ENCODE measurements at regions not wholly inside any gene's neighbourhood (a gene's known extent, or its start where the extent isn't known, plus 50 kb on each side); places are given as distances from the start of the nearest gene placed in this dataset.

DNA sequence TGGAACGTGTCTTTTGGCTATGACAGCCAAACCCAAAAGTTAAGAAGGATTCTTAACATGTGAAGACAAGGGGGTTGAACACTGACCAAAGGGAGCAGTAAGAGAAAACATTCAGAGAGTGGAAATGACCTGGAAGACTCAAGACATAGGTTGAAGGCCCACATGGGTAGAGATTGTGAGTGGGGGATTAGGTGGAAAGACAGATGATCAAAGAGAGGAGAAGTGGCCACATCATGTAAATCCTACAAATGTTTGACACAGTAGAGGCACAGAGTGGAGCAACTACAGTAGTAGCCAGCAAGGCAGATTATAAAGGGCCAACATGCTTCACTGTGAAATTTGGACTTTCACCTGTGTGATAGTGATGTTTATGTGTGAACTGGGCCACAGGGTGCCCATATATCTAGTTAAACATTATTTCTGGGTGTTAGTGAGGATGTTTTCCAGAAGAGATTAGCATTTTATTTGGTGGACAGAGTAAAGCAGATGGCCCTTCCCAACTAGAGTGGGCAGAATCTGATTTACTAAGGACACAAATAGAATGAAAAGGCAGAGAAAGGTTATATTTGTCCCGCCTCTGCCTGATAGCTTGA is 559.3 kb downstream of the RAB28 start:
- TF ChIP-seq CTCF (IDR thresholded peaks at IDR 0.05) (no peak), POLR2A (IDR thresholded peaks at IDR 0.05) (no peak), POLR2AphosphoS5 (IDR thresholded peaks at IDR 0.05) (no peak)
